ENCODE measurements at regions not wholly inside any gene's neighbourhood (a gene's known extent, or its start where the extent isn't known, plus 50 kb on each side); places are given as distances from the start of the nearest gene placed in this dataset.

DNA sequence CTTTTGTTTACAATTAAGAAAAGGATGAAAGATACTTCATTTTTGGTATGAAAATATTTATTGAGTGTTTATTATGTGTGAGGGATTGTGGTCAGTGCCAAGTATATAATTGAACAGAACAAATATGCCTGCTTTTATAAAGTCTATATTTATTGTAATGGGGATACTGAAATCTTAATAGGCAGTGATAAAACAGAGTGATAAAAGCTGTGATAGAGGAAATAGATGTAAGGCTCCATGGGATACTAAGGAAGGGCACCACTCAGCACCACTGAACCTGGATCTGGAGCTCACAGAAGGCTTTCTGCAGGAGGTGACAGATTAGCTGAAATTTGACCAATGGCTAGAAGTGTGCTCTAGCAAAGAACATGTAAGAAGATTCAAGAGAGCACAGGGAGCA, 263.5 kb downstream of the C4orf33 start:
- intact Hi-C loops (cut with DNase I; ENCODE audit: low total_unique reads) = no loop called here
- no peak overlapping the region for H3K4me3 ChIP-seq
- TF ChIP-seq POLR2AphosphoS5 (IDR thresholded peaks at IDR 0.05) = no peak
- no peak for TF ChIP-seq POLR2A (IDR thresholded peaks at IDR 0.05)
- TF ChIP-seq, protein P1, sequence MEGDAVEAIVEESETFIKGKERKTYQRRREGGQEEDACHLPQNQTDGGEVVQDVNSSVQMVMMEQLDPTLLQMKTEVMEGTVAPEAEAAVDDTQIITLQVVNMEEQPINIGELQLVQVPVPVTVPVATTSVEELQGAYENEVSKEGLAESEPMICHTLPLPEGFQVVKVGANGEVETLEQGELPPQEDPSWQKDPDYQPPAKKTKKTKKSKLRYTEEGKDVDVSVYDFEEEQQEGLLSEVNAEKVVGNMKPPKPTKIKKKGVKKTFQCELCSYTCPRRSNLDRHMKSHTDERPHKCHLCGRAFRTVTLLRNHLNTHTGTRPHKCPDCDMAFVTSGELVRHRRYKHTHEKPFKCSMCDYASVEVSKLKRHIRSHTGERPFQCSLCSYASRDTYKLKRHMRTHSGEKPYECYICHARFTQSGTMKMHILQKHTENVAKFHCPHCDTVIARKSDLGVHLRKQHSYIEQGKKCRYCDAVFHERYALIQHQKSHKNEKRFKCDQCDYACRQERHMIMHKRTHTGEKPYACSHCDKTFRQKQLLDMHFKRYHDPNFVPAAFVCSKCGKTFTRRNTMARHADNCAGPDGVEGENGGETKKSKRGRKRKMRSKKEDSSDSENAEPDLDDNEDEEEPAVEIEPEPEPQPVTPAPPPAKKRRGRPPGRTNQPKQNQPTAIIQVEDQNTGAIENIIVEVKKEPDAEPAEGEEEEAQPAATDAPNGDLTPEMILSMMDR (IDR thresholded peaks at IDR 0.05) = no peak

DNA sequence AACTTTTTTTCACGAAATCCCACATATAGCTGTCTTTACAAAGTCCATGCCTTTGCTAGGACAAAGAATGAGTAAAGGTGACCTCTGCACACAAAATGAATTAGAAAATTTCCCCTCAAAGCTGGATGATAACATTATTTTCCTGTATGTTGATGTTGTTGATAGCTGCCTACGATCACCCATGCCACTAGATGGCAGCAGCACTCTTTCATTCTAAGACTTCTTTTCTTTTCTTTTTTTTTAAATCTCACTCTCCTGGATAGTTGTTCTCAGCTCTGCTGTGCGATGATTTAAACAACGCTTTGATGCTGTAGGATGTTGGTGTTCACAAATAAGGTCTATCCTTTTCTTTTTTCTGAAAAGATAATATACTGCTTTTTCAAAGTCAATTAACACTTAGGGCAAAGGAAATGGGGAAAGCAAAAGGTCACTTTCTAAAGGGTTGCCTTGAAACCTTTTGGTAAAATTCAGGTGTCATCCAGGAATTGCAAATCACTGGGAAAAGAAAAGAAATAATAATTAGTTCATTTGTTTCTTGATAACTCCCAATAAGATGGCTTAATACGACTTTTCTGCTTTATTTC, 266.8 kb downstream of the C4orf33 start:
- TF ChIP-seq, protein P1 (IDR thresholded peaks at IDR 0.05) = peak in 2 of 3 donors; percentile 68 to 69
- no peak for TF ChIP-seq POLR2A (IDR thresholded peaks at IDR 0.05)

More for the DNA sequence above, 263.5 kb downstream of the C4orf33 start:
- Histone ChIP-seq H3K27me3 (no peaks in the 10 kb centered on the region), H3K36me3 (no peaks in the 10 kb centered on the region), H3K4me1 (no peaks in the 10 kb centered on the region), H3K27ac (no peak overlapping the region), H3K9me3 (no peaks in the 10 kb centered on the region)
- no peak for DNase-seq (ENCODE audit: low spot score in 2 of 2)

DNA sequence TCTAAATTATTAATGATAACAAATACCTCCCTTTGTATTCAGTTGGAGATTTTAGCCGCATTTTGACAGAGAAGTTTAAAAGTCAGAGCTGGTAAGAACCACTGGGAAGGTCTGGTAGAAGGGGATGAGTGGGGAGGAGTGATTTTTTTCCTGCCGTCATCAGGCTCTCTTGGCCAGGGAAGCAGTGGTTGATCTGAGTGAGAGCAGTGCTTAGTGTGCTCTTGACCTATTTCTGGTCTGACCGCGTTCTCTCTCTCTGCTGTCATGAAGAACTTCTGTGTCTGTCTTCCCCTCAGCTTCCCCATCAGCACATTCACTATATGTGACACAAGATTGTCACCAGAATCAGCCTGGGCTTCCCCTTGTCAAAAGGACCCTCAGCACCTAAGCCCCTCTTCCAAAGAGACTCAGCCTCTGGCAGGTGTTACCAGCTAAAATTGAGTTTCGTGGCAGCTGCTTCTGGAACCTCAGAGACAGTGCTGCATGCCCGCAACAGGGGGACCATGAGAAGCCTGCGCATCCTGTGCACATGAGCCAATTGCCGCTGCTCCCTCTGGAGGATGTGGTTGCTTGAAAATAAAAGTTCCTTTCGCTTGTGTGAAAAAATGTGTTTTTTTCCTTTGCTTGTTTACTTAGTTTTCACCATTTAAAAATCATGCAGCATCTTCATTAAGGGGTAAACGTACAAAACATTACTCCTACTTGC, 268.9 kb downstream of the C4orf33 start:
- no peaks in the 10 kb centered on the region for H3K4me1 ChIP-seq
- no peaks in the 10 kb centered on the region for H3K36me3 ChIP-seq
- intact Hi-C loops (cut with DNase I; ENCODE audit: low total_unique reads) = no loop called here
- TF ChIP-seq POLR2A (IDR thresholded peaks at IDR 0.05) (no peak), POLR2AphosphoS5 (IDR thresholded peaks at IDR 0.05) (no peak)
- TF ChIP-seq, protein P1 (IDR thresholded peaks at IDR 0.05) = no peak
- H3K9me3 ChIP-seq = no peaks in the 10 kb centered on the region
- no peaks in the 10 kb centered on the region for H3K27me3 ChIP-seq
- H3K4me3 ChIP-seq = no peak overlapping the region
- H3K27ac ChIP-seq = no peak overlapping the region
- no peak for DNase-seq (ENCODE audit: low spot score in 2 of 2)

More for the DNA sequence above, 266.8 kb downstream of the C4orf33 start:
- intact Hi-C loops (cut with DNase I; ENCODE audit: low total_unique reads) = no loop called here
- H3K27ac ChIP-seq = no peak overlapping the region
- DNase-seq (ENCODE audit: low spot score in 2 of 2) = peak in 1 of 2 donors; percentile 18
- H3K4me3 ChIP-seq = no peak overlapping the region
- no peaks in the 10 kb centered on the region for H3K27me3 ChIP-seq
- H3K36me3 ChIP-seq = no peaks in the 10 kb centered on the region
- H3K4me1 ChIP-seq = no peaks in the 10 kb centered on the region
- no peaks in the 10 kb centered on the region for H3K9me3 ChIP-seq

GRCh38 chr4:129369361-129370010, 273.5 kb downstream of the C4orf33 start:
- no peak overlapping the region for H3K4me3 ChIP-seq
- no peak overlapping the region for H3K27ac ChIP-seq
- H3K36me3 ChIP-seq = no peaks in the 10 kb centered on the region
- no peaks in the 10 kb centered on the region for H3K4me1 ChIP-seq
- intact Hi-C loops (cut with DNase I; ENCODE audit: low total_unique reads) = no loop called here
- no peak for DNase-seq (ENCODE audit: low spot score in 2 of 2)
- no peaks in the 10 kb centered on the region for H3K9me3 ChIP-seq
- no peaks in the 10 kb centered on the region for H3K27me3 ChIP-seq
- TF ChIP-seq POLR2AphosphoS5 (IDR thresholded peaks at IDR 0.05) (no peak), POLR2A (IDR thresholded peaks at IDR 0.05) (no peak)
- TF ChIP-seq, protein P1 (IDR thresholded peaks at IDR 0.05) = no peak

DNA sequence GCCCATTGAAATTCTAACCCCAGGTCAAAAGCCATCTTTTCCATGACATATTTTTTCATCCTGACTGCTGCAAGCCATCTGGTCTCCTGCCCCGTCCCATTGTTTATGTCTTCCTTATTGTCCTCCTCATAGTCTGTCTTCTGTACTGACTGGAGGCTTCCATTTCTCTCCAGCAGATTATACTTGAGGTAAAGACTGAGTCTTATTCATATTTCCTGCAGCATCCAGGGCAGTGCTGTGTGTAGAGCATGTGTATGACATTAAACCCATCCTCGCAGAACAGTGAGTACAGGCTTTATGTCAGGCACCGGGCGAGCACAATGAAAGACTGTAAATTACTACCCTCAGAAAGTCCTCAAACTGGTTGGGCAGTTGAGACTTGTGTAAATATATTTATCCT, 275.1 kb downstream of the C4orf33 start:
- intact Hi-C loops (cut with DNase I; ENCODE audit: low total_unique reads) = no loop called here
- Histone ChIP-seq H3K4me3 (no peak overlapping the region), H3K27me3 (no peaks in the 10 kb centered on the region), H3K36me3 (no peaks in the 10 kb centered on the region), H3K9me3 (no peaks in the 10 kb centered on the region), H3K4me1 (no peaks in the 10 kb centered on the region), H3K27ac (no peak overlapping the region)
- no peak for DNase-seq (ENCODE audit: low spot score in 2 of 2)
- TF ChIP-seq POLR2A (IDR thresholded peaks at IDR 0.05) = no peak
- TF ChIP-seq POLR2AphosphoS5 (IDR thresholded peaks at IDR 0.05) = no peak
- TF ChIP-seq, protein P1 (IDR thresholded peaks at IDR 0.05) = no peak
